MCF 10A (cell line): ENCODE measurements at regions not wholly inside any gene's neighbourhood (a gene's known extent, or its start where the extent isn't known, plus 50 kb on each side); places are given as distances from the start of the nearest gene placed in this dataset.

ENCODE experiments used
- BruUV-seq: library from RNA; stranded (reverse); fragments of 400-500 nt; replicated peaks from 2 replicates; lab custom pipeline; 2021; lab: Mats Ljungman, UMichigan
- CTCF ChIA-PET: fragments of 300-600 bp; sonication (Branson Sonifier 250); formaldehyde crosslinking; extraction: SDS; loops from one replicate; lab custom pipeline; 2021; ENCODE audit warnings: antibody characterized with exemption, inconsistent platforms; lab: Yijun Ruan, JAX
- POLR2A ChIA-PET: fragments of 300-600, 350-650 bp; sonication (Branson Sonifier 250); formaldehyde crosslinking; extraction: SDS; loops from one replicate; lab custom pipeline; 2020; ENCODE audit warnings: antibody characterized with exemption, inconsistent platforms; lab: Yijun Ruan, JAX
- DNase-seq: peaks from one replicate; pipeline ENCODE4 v3.0.0-alpha.2; 2018; ENCODE audit not compliant: unreplicated experiment
- H3K27ac Mint-ChIP-seq: one replicate; pipeline ENCODE4 v1.8.0; 2022; ENCODE audit warnings: mild to moderate bottlenecking, low read depth, mixed read lengths; ENCODE audit not compliant: unreplicated experiment
- H3K27me3 Mint-ChIP-seq: one replicate; pipeline ENCODE4 v1.8.0; 2022; ENCODE audit warnings: mixed read lengths; ENCODE audit not compliant: insufficient read depth, unreplicated experiment
- H3K36me3 Mint-ChIP-seq: one replicate; pipeline ENCODE4 v1.8.0; 2022; ENCODE audit warnings: mild to moderate bottlenecking, moderate library complexity, mixed read lengths; ENCODE audit not compliant: insufficient read depth, unreplicated experiment
- H3K4me1 Mint-ChIP-seq: one replicate; pipeline ENCODE4 v1.8.0; 2022; ENCODE audit warnings: mixed read lengths; ENCODE audit not compliant: insufficient read depth, unreplicated experiment
- H3K4me3 Mint-ChIP-seq: one replicate; pipeline ENCODE4 v1.8.0; 2022; ENCODE audit warnings: mild to moderate bottlenecking, moderate library complexity, mixed read lengths; ENCODE audit not compliant: unreplicated experiment
- H3K9me3 Mint-ChIP-seq: one replicate; pipeline ENCODE4 v1.8.0; 2022; ENCODE audit warnings: mixed read lengths; ENCODE audit not compliant: unreplicated experiment
- intact Hi-C: fragments of 100-400 bp; cut with micrococcal nuclease; formaldehyde crosslinking; loops from 2 replicates; pipeline ENCODE4 v1.14.1; 2022
- TF ChIP-seq, protein P1 (sequence below): fragments of 200-600 bp; IDR thresholded peaks from one replicate; pipeline ENCODE4 v1.8.0; 2022; ENCODE audit warnings: antibody characterized with exemption, mild to moderate bottlenecking; ENCODE audit not compliant: unreplicated experiment

- TF ChIP-seq, protein P1, sequence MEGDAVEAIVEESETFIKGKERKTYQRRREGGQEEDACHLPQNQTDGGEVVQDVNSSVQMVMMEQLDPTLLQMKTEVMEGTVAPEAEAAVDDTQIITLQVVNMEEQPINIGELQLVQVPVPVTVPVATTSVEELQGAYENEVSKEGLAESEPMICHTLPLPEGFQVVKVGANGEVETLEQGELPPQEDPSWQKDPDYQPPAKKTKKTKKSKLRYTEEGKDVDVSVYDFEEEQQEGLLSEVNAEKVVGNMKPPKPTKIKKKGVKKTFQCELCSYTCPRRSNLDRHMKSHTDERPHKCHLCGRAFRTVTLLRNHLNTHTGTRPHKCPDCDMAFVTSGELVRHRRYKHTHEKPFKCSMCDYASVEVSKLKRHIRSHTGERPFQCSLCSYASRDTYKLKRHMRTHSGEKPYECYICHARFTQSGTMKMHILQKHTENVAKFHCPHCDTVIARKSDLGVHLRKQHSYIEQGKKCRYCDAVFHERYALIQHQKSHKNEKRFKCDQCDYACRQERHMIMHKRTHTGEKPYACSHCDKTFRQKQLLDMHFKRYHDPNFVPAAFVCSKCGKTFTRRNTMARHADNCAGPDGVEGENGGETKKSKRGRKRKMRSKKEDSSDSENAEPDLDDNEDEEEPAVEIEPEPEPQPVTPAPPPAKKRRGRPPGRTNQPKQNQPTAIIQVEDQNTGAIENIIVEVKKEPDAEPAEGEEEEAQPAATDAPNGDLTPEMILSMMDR = no peak
- no peaks in the 10 kb centered on the region for H3K36me3 Mint-ChIP-seq
- no peak overlapping the region for H3K4me3 Mint-ChIP-seq
- no peaks in the 10 kb centered on the region for H3K4me1 Mint-ChIP-seq
- H3K27ac Mint-ChIP-seq = no peak overlapping the region
- intact Hi-C loops = no loop called here
- peaks cover 20% of the 10 kb centered on the region for H3K9me3 Mint-ChIP-seq
- DNase-seq = peak; percentile 43
- ChIA-PET POLR2A (interaction anchor here (0.7 kb wide), 1 partner anchor 319 kb away, joined by 4 read pairs; no protein-coding TSS in a partner anchor), CTCF (interaction anchor here (0.6 kb wide), 1 partner anchor 1852 kb away, joined by 4 read pairs; no protein-coding TSS in a partner anchor)
- BruUV-seq = no TSS peak
- no peaks in the 10 kb centered on the region for H3K27me3 Mint-ChIP-seq
Measured at GRCh38 chr16:66188917-66189725, 177.4 kb upstream of the CDH5 start.

DNA sequence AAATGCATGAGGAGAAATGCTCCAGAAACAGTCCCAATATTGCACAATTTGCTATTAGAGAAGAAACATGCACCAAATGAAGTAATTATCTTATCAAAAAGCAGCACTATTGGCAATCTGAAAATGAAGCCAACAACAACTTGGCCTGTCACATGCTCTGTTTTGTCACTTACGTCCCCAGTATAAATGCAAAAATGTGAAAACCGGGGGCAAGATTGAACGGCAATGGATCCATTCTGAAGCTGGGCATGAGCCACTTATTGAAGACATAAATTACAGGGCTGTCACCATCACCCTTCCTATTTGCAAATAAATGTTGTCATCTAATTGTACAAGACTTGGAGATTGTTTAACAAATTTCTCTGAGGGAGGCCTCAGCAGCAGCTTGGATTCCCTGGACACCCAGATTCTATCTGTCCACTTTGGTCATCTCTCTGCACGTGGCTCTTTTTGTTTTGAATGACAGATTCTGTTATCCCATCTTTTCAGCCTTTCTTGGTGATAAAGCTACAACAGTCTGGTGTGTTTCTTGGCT, 180.2 kb upstream of the CDH5 start:
- no peak for DNase-seq
- intact Hi-C loops = no loop called here
- Mint-ChIP-seq H3K36me3 (no peaks in the 10 kb centered on the region), H3K27me3 (no peaks in the 10 kb centered on the region), H3K4me1 (no peaks in the 10 kb centered on the region), H3K4me3 (no peak overlapping the region), H3K27ac (no peak overlapping the region), H3K9me3 (peaks cover 20% of the 10 kb centered on the region)
- no TSS peak for BruUV-seq
- TF ChIP-seq, protein P1 = no peak
- ChIA-PET POLR2A (no interaction called here), CTCF (interaction anchor here (0.9 kb wide), 1 partner anchor 129 kb away, joined by 4 read pairs; no protein-coding TSS in a partner anchor)

DNA sequence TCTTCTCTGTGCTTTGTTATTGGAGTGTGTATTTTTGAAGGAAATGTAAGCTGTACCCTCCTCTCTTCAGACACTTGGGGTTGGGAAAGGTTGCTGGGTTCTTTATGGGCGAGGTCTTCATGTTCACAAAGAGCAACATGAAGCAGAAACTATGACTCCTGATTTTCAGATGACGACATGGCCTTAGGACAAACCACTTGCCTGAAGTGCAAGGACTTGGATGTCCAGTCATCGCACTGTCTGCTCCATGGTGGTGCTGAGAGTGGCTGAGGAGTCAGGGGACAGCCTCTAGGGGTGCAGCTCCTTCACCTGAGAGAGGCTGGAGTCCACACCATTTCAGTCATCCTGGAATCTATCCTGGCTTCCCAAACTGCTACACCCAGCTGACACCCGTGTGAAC, 183.9 kb upstream of the CDH5 start:
- Mint-ChIP-seq H3K4me3 (no peak overlapping the region), H3K27me3 (no peaks in the 10 kb centered on the region), H3K4me1 (no peaks in the 10 kb centered on the region), H3K9me3 (peaks cover 26% of the 10 kb centered on the region), H3K36me3 (no peaks in the 10 kb centered on the region), H3K27ac (no peak overlapping the region)
- no peak for DNase-seq
- TF ChIP-seq, protein P1 = no peak
- intact Hi-C loops = no loop called here
- ChIA-PET CTCF (no interaction called here), POLR2A (interaction anchor here (0.7 kb wide), 2 partner anchors 34 to 41 kb away, joined by 3 to 4 read pairs; no protein-coding TSS in a partner anchor)
- no TSS peak for BruUV-seq

- H3K4me3 Mint-ChIP-seq = no peak overlapping the region
- no TSS peak for BruUV-seq
- intact Hi-C loops = no loop called here
- H3K4me1 Mint-ChIP-seq = no peaks in the 10 kb centered on the region
- ChIA-PET POLR2A (no interaction called here), CTCF (interaction anchor here (0.6 to 0.7 kb wide), 2 partner anchors 148 to 268 kb away, joined by 3 read pairs; no protein-coding TSS in a partner anchor)
- H3K36me3 Mint-ChIP-seq = no peaks in the 10 kb centered on the region
- no peak for DNase-seq
- H3K27me3 Mint-ChIP-seq = no peaks in the 10 kb centered on the region
- peaks cover 28% of the 10 kb centered on the region for H3K9me3 Mint-ChIP-seq
- TF ChIP-seq, protein P1 = no peak
- H3K27ac Mint-ChIP-seq = no peak overlapping the region
Measured at GRCh38 chr16:66176731-66177130, 189.8 kb upstream of the CDH5 start.
